NCI-H524 (cell line): ENCODE measurements at regions not wholly inside any gene's neighbourhood (a gene's known extent, or its start where the extent isn't known, plus 50 kb on each side); places are given as distances from the start of the nearest gene placed in this dataset.

ENCODE experiments used
- DNase-seq, 2 experiments: peaks; one replicate each; lab custom pipeline; 2025; lab: John Stamatoyannopoulos, UW

- DNase-seq: no peak
These were observed 58.8 kb upstream of the NTRK3 start for GRCh38 chr15:88315221-88315878.

- DNase-seq: no peak
These were observed 56.5 kb upstream of the NTRK3 start for GRCh38 chr15:88312941-88313579.

GRCh38 chr15:88309363-88309762, 52.8 kb upstream of the NTRK3 start:
- DNase-seq: no peak

- DNase-seq: peak in 1 of 2 experiments; percentile 52
These were observed 50.8 kb upstream of the NTRK3 start for GRCh38 chr15:88307344-88307743.
